ENCODE measurements at regions not wholly inside any gene's neighbourhood (a gene's known extent, or its start where the extent isn't known, plus 50 kb on each side); places are given as distances from the start of the nearest gene placed in this dataset.

DNA sequence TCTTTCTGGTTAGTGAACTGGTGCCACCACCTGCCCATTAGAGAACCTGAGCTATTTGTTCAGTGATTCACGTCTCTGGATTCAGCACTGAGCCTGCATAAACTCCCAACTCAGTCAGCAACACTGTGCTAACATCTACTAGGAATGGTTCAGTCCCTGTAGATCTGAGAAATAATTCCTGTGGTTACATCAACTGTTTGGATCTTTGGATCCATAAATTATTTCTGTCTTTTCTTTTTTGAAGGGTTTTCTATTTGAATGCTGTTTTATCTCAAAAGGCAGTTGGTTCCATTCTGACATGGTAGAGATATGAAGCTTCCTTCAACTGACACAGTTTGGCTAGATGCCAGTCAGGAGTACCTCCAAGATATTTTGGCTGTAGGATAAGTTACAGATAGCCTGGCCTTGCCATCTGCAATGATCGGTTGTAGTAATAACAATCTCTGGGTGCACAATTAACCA lies 125.9 kb downstream of the TRMT11 start:
- DNase-seq (peak in 1 of 4 donors; percentile 9), ATAC-seq (no peak)
- TF ChIP-seq, protein P1, sequence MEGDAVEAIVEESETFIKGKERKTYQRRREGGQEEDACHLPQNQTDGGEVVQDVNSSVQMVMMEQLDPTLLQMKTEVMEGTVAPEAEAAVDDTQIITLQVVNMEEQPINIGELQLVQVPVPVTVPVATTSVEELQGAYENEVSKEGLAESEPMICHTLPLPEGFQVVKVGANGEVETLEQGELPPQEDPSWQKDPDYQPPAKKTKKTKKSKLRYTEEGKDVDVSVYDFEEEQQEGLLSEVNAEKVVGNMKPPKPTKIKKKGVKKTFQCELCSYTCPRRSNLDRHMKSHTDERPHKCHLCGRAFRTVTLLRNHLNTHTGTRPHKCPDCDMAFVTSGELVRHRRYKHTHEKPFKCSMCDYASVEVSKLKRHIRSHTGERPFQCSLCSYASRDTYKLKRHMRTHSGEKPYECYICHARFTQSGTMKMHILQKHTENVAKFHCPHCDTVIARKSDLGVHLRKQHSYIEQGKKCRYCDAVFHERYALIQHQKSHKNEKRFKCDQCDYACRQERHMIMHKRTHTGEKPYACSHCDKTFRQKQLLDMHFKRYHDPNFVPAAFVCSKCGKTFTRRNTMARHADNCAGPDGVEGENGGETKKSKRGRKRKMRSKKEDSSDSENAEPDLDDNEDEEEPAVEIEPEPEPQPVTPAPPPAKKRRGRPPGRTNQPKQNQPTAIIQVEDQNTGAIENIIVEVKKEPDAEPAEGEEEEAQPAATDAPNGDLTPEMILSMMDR (IDR thresholded peaks at IDR 0.05), result no peak
- no peak for TF ChIP-seq POLR2A (IDR thresholded peaks at IDR 0.05)
- no peak overlapping the region for H3K27ac ChIP-seq
- H3K27me3 ChIP-seq, result no peaks in the 10 kb centered on the region
- intact Hi-C loops (cut with DNase I), result no loop called here
- no peak overlapping the region for H3K4me3 ChIP-seq
- no peaks in the 10 kb centered on the region for H3K4me1 ChIP-seq
- H3K9me3 ChIP-seq, result no peaks in the 10 kb centered on the region
- 23 to 50% methylated on average over 2 of the region's 2 CpGs for WGBS, 2 donors
- no peaks in the 10 kb centered on the region for H3K36me3 ChIP-seq (replicated peaks in 1 of 2; ENCODE audit: insufficient read depth in 1 of 2, low read depth in 2 of 2)

DNA sequence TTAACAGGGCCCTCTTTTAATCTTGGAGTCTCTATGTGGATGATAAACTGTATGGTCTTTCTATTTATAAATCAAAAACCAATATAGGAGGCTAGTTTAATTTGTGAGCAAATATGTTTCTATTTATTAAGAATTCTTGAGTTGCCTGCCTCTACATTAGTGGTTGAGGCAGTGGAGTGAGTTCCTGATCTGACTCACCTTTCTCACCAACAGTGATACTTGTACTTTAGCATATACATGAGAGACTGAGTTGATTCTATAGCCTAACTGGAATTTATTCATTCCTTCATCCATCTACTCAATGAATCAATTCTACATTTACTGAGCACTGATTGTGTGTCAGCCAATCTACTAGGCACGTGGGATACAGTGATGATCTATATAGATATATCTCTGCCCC lies 126.9 kb downstream of the TRMT11 start:
- Histone ChIP-seq H3K27ac (no peak overlapping the region), H3K9me3 (no peaks in the 10 kb centered on the region), H3K4me3 (no peak overlapping the region), H3K36me3 (replicated peaks in 1 of 2; ENCODE audit: insufficient read depth in 1 of 2, low read depth in 2 of 2) (no peaks in the 10 kb centered on the region), H3K4me1 (no peaks in the 10 kb centered on the region), H3K27me3 (no peaks in the 10 kb centered on the region)
- 100% methylated on average over 1 of the region's 1 CpG for WGBS, 2 donors
- DNase-seq (no peak), ATAC-seq (no peak)
- TF ChIP-seq, protein P1 (IDR thresholded peaks at IDR 0.05), result no peak
- intact Hi-C loops (cut with DNase I), result no loop called here

DNA sequence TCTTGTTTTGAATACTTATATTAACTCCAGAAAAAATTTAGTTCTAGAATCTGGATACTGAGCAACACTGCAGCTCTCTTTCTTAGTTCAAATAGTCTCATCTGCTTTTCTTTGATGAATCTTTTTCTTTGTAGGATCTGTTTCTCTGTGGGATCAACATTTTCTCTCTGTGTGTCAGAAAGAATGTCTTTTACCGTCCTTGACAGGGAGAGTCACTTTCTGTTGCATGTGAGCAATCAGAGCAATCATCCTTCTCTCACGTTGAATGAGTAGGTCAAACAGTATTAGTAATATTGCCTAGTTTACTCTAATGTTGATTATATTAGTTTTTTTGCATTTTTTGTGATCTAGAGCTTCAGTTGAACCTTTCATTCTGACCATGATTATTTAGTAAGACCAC lies 130.9 kb downstream of the TRMT11 start:
- Histone ChIP-seq H3K4me1 (no peaks in the 10 kb centered on the region), H3K36me3 (replicated peaks in 1 of 2; ENCODE audit: insufficient read depth in 1 of 2, low read depth in 2 of 2) (no peaks in the 10 kb centered on the region), H3K4me3 (no peak overlapping the region), H3K9me3 (no peaks in the 10 kb centered on the region), H3K27me3 (no peaks in the 10 kb centered on the region), H3K27ac (no peak overlapping the region)
- ATAC-seq (no peak), DNase-seq (no peak)
- WGBS, 2 donors, result 92 to 93% methylated on average over 2 of the region's 2 CpGs
- TF ChIP-seq, protein P1 (IDR thresholded peaks at IDR 0.05), result no peak
- no peak for TF ChIP-seq POLR2A (IDR thresholded peaks at IDR 0.05)
- intact Hi-C loops (cut with DNase I), result no loop called here

DNA sequence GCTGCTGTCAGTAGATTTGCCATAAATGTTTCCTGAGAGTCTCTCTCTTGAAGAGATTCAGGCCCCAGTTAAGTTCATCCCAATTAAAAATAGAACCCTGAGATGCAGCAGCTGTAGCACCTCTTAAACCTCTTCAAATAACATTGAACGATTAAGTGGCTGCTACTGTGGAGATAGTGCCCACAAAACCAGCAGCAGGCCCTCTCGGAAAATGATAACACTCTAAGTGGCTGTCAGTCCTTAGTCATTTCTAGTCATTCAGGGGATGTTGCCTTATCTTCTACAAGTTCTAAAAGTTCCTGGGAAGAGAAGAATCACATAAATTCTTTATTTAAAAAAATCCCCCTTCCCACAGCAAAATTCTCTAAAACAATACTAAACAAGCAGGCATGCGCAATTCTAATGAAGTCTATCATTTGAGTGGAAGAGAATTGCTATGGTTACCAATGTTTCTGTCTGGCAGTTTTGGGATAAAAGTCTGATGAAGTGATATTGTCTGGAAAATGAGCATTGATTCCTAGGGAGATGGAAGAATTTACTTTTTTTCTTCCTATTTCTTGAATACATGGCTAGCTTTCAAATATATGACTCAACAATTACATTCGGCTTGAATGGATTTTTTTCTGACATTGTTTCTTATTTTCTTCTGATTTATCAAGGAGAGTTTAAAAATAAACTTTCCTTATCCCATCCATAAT lies 131.9 kb downstream of the TRMT11 start:
- ATAC-seq, result no peak
- Histone ChIP-seq H3K4me1 (no peaks in the 10 kb centered on the region), H3K27ac (no peak overlapping the region), H3K4me3 (no peak overlapping the region), H3K36me3 (replicated peaks in 1 of 2; ENCODE audit: insufficient read depth in 1 of 2, low read depth in 2 of 2) (no peaks in the 10 kb centered on the region), H3K9me3 (no peaks in the 10 kb centered on the region), H3K27me3 (no peaks in the 10 kb centered on the region)
- WGBS, 2 donors, result 74 to 80% methylated on average over 4 of the region's 4 CpGs
- intact Hi-C loops (cut with DNase I), result no loop called here
- TF ChIP-seq POLR2A (IDR thresholded peaks at IDR 0.05), result no peak
- TF ChIP-seq, protein P1 (IDR thresholded peaks at IDR 0.05), result no peak
- no peak for DNase-seq

DNA sequence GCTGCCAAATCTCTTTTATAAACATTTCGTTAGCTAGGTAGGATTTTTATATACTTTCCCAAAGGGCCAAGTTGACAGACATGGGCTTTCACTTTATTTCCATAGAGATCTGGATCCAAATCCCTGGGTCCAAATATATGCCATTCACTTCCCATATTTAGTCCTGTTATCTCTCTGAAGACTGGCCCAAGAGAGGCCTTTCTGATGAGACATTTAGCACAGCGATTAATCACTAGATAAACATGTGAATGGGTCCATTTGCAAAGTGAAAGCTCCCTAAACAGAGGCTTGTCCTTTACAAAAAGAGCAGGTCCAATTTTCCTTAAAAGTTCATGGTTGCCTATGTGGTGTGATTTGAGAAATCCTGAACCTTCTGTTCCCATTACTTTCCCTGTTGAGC lies 132.6 kb downstream of the TRMT11 start:
- Histone ChIP-seq H3K4me3 (no peak overlapping the region), H3K27ac (no peak overlapping the region), H3K27me3 (no peaks in the 10 kb centered on the region), H3K4me1 (no peaks in the 10 kb centered on the region), H3K9me3 (no peaks in the 10 kb centered on the region), H3K36me3 (replicated peaks in 1 of 2; ENCODE audit: insufficient read depth in 1 of 2, low read depth in 2 of 2) (no peaks in the 10 kb centered on the region)
- DNase-seq (no peak), ATAC-seq (no peak)
- intact Hi-C loops (cut with DNase I), result no loop called here
- WGBS, 2 donors, result 88 to 96% methylated on average over 2 of the region's 2 CpGs
- TF ChIP-seq POLR2A (IDR thresholded peaks at IDR 0.05), result no peak
- TF ChIP-seq, protein P1 (IDR thresholded peaks at IDR 0.05), result no peak

Measured in body of pancreas (tissue), 4 donors.